Panc1 (cell line): ENCODE measurements at regions not wholly inside any gene's neighbourhood (a gene's known extent, or its start where the extent isn't known, plus 50 kb on each side); places are given as distances from the start of the nearest gene placed in this dataset.

Experiments used
- ATAC-seq: fragments of 200-7000 bp; cut with Tn5 transposase; 2 replicates; pipeline ENCODE4 v1.9.1; 2020; ENCODE audit warnings: mild to moderate bottlenecking, moderate library complexity
- BruUV-seq: library from RNA; stranded (reverse); fragments of 400-500 nt; replicated peaks from 2 replicates; lab custom pipeline; 2021; lab: Mats Ljungman, UMichigan
- CTCF ChIA-PET: fragments of 300-600 bp; sonication (Branson Sonifier 250); formaldehyde crosslinking; loops from one replicate; lab custom pipeline; 2022; ENCODE audit warnings: antibody characterized with exemption; lab: Charles Lee
- POLR2A ChIA-PET: fragments of 300-600 bp; sonication (Branson Sonifier 250); formaldehyde crosslinking; loops from one replicate; lab custom pipeline; 2022; ENCODE audit warnings: antibody characterized with exemption; lab: Charles Lee
- DNase-seq: peaks from one replicate; pipeline ENCODE4 v3.0.0-alpha.2; 2010; ENCODE audit warnings: low read depth, low spot score
- H3K27ac ChIP-seq: 2 replicates; pipeline ENCODE4 v1.5.1; 2011; ENCODE audit warnings: mild to moderate bottlenecking, low read length, inconsistent platforms
- H3K27me3 ChIP-seq: fragments of 200-500 bp; sonication (Bioruptor generic); 2 replicates; pipeline ENCODE4 v1.6.0; 2014; ENCODE audit warnings: low read length, inconsistent platforms; ENCODE audit not compliant: control insufficient read depth, insufficient read depth
- H3K36me3 ChIP-seq: fragments of 200-500 bp; sonication (Bioruptor generic); 2 replicates; pipeline ENCODE4 v1.5.1; 2014; ENCODE audit warnings: inconsistent platforms, mild to moderate bottlenecking, low read length, moderate library complexity; ENCODE audit not compliant: control insufficient read depth, insufficient read depth
- H3K4me1 ChIP-seq: 2 replicates; pipeline ENCODE4 v1.5.1; 2011; ENCODE audit warnings: inconsistent platforms, mild to moderate bottlenecking, low read length, moderate library complexity; ENCODE audit not compliant: control insufficient read depth, insufficient read depth
- H3K4me3 ChIP-seq, 2 experiments: 2 replicates each; pipeline ENCODE4 v1.5.1; 2011 to 2012; ENCODE audit warnings: low read depth in 2 of 2, low read length in 2 of 2, mild to moderate bottlenecking in 2 of 2, inconsistent platforms in 1 of 2, moderate library complexity in 1 of 2
- H3K9me3 ChIP-seq: fragments of 200-500 bp; sonication (Bioruptor generic); 2 replicates; pipeline ENCODE4 v1.5.1; 2014; ENCODE audit warnings: low read depth, mild to moderate bottlenecking, inconsistent platforms, low read length, moderate library complexity; ENCODE audit not compliant: control insufficient read depth, insufficient read depth
- CTCF ChIP-seq: fragments of 450-650 bp; IDR thresholded peaks from 2 replicates; pipeline ENCODE4 v1.5.1; 2017; ENCODE audit warnings: mild to moderate bottlenecking
- POLR2AphosphoS5 ChIP-seq: IDR thresholded peaks from 2 replicates; pipeline ENCODE4 v1.6.1; 2012; ENCODE audit warnings: mild to moderate bottlenecking, low read depth, low read length, moderate library complexity
- SIN3A ChIP-seq: IDR thresholded peaks from 2 replicates; pipeline ENCODE4 v1.6.1; 2012; ENCODE audit warnings: low read depth, mild to moderate bottlenecking, low read length, moderate library complexity, borderline replicate concordance; ENCODE audit not compliant: insufficient read depth
- TCF7L2 ChIP-seq: IDR thresholded peaks from 2 replicates; pipeline ENCODE4 v1.6.1; 2011; ENCODE audit warnings: mild to moderate bottlenecking, low read depth, low read length, inconsistent platforms
- in situ Hi-C: cut with HindIII; loops from 2 replicates; pipeline ENCODE4 v1.10.0; 2016; ENCODE audit warnings: low sequenced_read_pairs, low pct_unique_long_range_greater_than_20kb
- intact Hi-C: fragments of 100-400 bp; cut with micrococcal nuclease; formaldehyde crosslinking; loops from one replicate; pipeline ENCODE4 v1.10.0; 2022; ENCODE audit not compliant: unreplicated experiment
- TF ChIP-seq, protein P1 (sequence below), 2 experiments: IDR thresholded peaks; 2 replicates each; pipeline ENCODE4 v1.6.1; 2011 to 2012; ENCODE audit warnings: low read depth in 2 of 2, control low read depth in 1 of 2, low read length in 1 of 2, mild to moderate bottlenecking in 1 of 2, moderate library complexity in 1 of 2; ENCODE audit not compliant: insufficient read depth in 1 of 2

DNA sequence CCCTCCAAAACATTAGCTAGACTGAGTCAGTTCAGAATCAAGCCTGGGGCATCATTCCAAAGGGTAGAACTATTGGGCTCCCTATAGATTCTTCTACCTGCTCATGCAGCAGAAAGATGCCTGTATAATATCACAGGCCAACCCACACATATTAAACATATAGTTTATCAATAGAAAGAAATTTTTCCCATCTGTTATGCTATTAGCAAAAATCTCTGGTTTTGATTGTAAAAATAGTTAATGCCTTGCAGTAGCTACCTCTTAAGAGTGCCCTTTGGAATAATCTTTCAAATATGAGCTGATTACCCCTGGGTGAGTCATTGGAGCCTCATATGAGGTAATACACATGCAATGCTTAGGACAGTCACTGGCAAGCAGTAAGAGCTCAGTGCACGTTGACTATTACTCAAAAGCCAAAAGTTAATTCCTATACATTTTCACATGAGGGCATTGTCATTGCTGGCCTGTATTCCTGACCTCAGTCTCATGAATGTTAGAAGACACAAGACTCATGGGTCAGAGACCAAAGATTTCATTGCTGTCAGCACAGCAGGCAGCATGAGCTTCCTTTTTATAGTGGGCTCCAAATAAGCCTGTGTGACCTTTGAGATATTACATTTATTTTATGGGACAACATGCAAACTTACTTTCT is 180.0 kb downstream of the FGFR2 start:
- CTCF ChIA-PET: no interaction called here
- no TSS peak for BruUV-seq
- no peaks in the 10 kb centered on the region for H3K27me3 ChIP-seq
- in situ Hi-C loops: no loop called here
- no peaks in the 10 kb centered on the region for H3K4me1 ChIP-seq
- TF ChIP-seq POLR2AphosphoS5 (no peak), CTCF (no peak), TCF7L2 (no peak), SIN3A (no peak)
- TF ChIP-seq, protein P1, sequence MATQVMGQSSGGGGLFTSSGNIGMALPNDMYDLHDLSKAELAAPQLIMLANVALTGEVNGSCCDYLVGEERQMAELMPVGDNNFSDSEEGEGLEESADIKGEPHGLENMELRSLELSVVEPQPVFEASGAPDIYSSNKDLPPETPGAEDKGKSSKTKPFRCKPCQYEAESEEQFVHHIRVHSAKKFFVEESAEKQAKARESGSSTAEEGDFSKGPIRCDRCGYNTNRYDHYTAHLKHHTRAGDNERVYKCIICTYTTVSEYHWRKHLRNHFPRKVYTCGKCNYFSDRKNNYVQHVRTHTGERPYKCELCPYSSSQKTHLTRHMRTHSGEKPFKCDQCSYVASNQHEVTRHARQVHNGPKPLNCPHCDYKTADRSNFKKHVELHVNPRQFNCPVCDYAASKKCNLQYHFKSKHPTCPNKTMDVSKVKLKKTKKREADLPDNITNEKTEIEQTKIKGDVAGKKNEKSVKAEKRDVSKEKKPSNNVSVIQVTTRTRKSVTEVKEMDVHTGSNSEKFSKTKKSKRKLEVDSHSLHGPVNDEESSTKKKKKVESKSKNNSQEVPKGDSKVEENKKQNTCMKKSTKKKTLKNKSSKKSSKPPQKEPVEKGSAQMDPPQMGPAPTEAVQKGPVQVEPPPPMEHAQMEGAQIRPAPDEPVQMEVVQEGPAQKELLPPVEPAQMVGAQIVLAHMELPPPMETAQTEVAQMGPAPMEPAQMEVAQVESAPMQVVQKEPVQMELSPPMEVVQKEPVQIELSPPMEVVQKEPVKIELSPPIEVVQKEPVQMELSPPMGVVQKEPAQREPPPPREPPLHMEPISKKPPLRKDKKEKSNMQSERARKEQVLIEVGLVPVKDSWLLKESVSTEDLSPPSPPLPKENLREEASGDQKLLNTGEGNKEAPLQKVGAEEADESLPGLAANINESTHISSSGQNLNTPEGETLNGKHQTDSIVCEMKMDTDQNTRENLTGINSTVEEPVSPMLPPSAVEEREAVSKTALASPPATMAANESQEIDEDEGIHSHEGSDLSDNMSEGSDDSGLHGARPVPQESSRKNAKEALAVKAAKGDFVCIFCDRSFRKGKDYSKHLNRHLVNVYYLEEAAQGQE (IDR thresholded peaks at IDR 0.05; ENCODE audit: insufficient read depth in 1 of 2, low read depth in 2 of 2, low read length in 1 of 2): no peak
- DNase-seq: peak; percentile 2
- no peaks in the 10 kb centered on the region for H3K9me3 ChIP-seq
- H3K4me3 ChIP-seq: no peak overlapping the region
- H3K36me3 ChIP-seq: no peaks in the 10 kb centered on the region
- intact Hi-C loops: no loop called here
- no peak overlapping the region for H3K27ac ChIP-seq
- no peak for ATAC-seq
- POLR2A ChIA-PET: no interaction called here

GRCh38 chr10:121420006-121420405 is 178.2 kb downstream of the FGFR2 start:
- ChIA-PET CTCF (no interaction called here), POLR2A (no interaction called here)
- in situ Hi-C loops (no loop called here), intact Hi-C loops (no loop called here)
- ATAC-seq (no peak), DNase-seq (no peak)
- Histone ChIP-seq H3K9me3 (no peaks in the 10 kb centered on the region), H3K36me3 (no peaks in the 10 kb centered on the region), H3K4me1 (no peaks in the 10 kb centered on the region), H3K27me3 (no peaks in the 10 kb centered on the region), H3K27ac (no peak overlapping the region), H3K4me3 (no peak overlapping the region)
- BruUV-seq: no TSS peak
- TF ChIP-seq, protein P1 (IDR thresholded peaks at IDR 0.05; ENCODE audit: insufficient read depth in 1 of 2, low read depth in 2 of 2, low read length in 1 of 2): no peak
- TF ChIP-seq CTCF (no peak), POLR2AphosphoS5 (no peak), TCF7L2 (no peak), SIN3A (no peak)
